ENCODE measurements at regions not wholly inside any gene's neighbourhood (a gene's known extent, or its start where the extent isn't known, plus 50 kb on each side); places are given as distances from the start of the nearest gene placed in this dataset.

- no peak for TF ChIP-seq POLR2AphosphoS5 (IDR thresholded peaks at IDR 0.05; ENCODE audit: borderline replicate concordance, low read depth, low read length)
- TF ChIP-seq EZH2 (IDR thresholded peaks at IDR 0.05) = no peak
- no peak for TF ChIP-seq FOXP2 (optimal IDR thresholded peaks at IDR 0.05; ENCODE audit: control extremely low read depth, extremely low read length, insufficient read depth)
Observed at GRCh38 chr22:48820481-48821345, 1007.0 kb downstream of the BRD1 start.
